Testis (tissue), 2 donors: ENCODE measurements at regions not wholly inside any gene's neighbourhood (a gene's known extent, or its start where the extent isn't known, plus 50 kb on each side); places are given as distances from the start of the nearest gene placed in this dataset.

Experiments
- DNase-seq: peaks from one replicate; pipeline ENCODE4 v3.0.0-alpha.2; 2019
- H3K27ac ChIP-seq, 2 donors: fragments of 200-600 bp; sonication (generic); one replicate each; pipeline ENCODE4 v1.5.1; 2019
- H3K27me3 ChIP-seq: fragments of 200-600 bp; sonication (generic); one replicate; pipeline ENCODE4 v1.5.1; 2019
- H3K36me3 ChIP-seq: fragments of 200-600 bp; sonication (generic); one replicate; pipeline ENCODE4 v1.5.1; 2017; ENCODE audit warnings: low read depth; ENCODE audit errors: missing control alignments
- H3K4me1 ChIP-seq: fragments of 200-600 bp; sonication (generic); one replicate; pipeline ENCODE4 v1.5.1; 2019
- H3K4me3 ChIP-seq, 2 donors: fragments of 200-600 bp; sonication (generic); one replicate each; pipeline ENCODE4 v1.5.1; 2017 to 2019
- H3K9me3 ChIP-seq: fragments of 200-600 bp; sonication (generic); one replicate; pipeline ENCODE4 v1.5.1; 2017
- POLR2A ChIP-seq: fragments of 450-650 bp; IDR thresholded peaks from one replicate; pipeline ENCODE4 v1.6.1; 2017; ENCODE audit warnings: antibody characterized with exemption, mild to moderate bottlenecking, moderate library complexity
- WGBS, 2 donors: methylation state at CpG; one replicate each; pipeline ENCODE4 v1.1.5; 2018; 5-methylcytosine and 5-hydroxymethylcytosine counted together
- intact Hi-C: fragments of 100-400 bp; cut with DNase I; formaldehyde crosslinking; loops from one replicate; pipeline ENCODE4 v1.15.1; 2023; ENCODE audit warnings: low total_unique reads
- TF ChIP-seq, protein P1 (sequence below), 3 experiments: fragments of 450-650 bp in 2 of 3; fragments of 200-600 bp in 1 of 3; sonication (generic) in 1 of 3; IDR thresholded peaks; one replicate each; pipeline ENCODE4 v1.5.1; 2016 to 2019; ENCODE audit warnings: antibody characterized with exemption in 3 of 3, mild to moderate bottlenecking in 2 of 3, moderate library complexity in 1 of 3

DNA sequence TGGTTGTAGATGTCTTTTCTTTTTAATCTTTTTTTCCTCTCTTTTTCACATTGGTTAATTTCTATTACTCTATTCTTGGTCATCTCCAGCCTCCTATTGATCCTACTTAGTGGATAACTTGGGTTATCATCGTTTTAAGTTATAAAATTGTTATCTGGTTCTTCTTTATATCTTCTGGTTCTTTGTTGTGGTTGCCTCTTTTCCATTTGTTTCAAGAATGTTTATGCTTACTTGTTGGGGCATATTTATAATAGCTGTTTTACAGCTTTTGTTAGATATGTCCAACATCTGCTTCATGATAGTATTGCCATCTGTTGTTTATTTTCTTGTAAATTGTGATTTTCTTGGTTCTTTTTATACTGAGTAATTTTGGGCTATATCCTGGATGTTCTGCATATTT, 1429.6 kb downstream of the TBC1D22A start:
- H3K27ac ChIP-seq = no peak overlapping the region
- WGBS, 2 donors = 45% methylated on average over 1 of the region's 1 CpG

DNA sequence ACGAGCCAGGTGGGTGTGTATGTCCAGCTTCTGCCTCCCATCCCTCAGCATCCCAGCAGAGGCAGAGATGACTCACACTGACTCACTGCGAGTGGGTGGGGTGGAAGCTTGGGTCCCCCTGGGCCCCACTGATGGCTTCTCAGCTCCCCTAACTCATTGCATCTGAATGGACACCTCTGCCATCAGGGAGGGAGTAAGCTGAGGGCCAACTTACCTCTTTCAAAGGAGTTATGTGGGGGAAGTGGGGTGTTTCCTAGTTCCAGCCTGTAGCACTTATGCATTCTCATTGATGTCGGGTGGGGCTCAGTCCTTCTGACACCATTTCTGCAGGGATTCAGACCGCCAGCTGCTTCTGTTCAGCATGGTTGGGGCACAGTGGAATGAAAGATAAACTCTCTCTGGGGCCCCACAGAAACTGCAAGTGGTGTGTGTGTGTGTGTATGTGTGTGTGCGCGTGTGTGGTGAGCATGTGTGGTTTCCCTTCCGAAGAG, 1425.8 kb downstream of the TBC1D22A start:
- 86 to 89% methylated on average over 7 of the region's 7 CpGs for WGBS, 2 donors
- no peaks in the 10 kb centered on the region for H3K4me1 ChIP-seq
- no peaks in the 10 kb centered on the region for H3K27me3 ChIP-seq
- no peaks in the 10 kb centered on the region for H3K36me3 ChIP-seq
- intact Hi-C loops = no loop called here
- TF ChIP-seq, protein P1, sequence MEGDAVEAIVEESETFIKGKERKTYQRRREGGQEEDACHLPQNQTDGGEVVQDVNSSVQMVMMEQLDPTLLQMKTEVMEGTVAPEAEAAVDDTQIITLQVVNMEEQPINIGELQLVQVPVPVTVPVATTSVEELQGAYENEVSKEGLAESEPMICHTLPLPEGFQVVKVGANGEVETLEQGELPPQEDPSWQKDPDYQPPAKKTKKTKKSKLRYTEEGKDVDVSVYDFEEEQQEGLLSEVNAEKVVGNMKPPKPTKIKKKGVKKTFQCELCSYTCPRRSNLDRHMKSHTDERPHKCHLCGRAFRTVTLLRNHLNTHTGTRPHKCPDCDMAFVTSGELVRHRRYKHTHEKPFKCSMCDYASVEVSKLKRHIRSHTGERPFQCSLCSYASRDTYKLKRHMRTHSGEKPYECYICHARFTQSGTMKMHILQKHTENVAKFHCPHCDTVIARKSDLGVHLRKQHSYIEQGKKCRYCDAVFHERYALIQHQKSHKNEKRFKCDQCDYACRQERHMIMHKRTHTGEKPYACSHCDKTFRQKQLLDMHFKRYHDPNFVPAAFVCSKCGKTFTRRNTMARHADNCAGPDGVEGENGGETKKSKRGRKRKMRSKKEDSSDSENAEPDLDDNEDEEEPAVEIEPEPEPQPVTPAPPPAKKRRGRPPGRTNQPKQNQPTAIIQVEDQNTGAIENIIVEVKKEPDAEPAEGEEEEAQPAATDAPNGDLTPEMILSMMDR (IDR thresholded peaks at IDR 0.05) = no peak
- no peak for TF ChIP-seq POLR2A
- H3K9me3 ChIP-seq = no peaks in the 10 kb centered on the region
- H3K4me3 ChIP-seq = no peak overlapping the region
- DNase-seq = no peak
- no peak overlapping the region for H3K27ac ChIP-seq

More for the DNA sequence above, 1429.6 kb downstream of the TBC1D22A start:
- Histone ChIP-seq H3K9me3 (no peaks in the 10 kb centered on the region), H3K36me3 (no peaks in the 10 kb centered on the region), H3K27me3 (no peaks in the 10 kb centered on the region), H3K4me3 (no peak overlapping the region), H3K4me1 (no peaks in the 10 kb centered on the region)
- TF ChIP-seq POLR2A = no peak
- TF ChIP-seq, protein P1 (IDR thresholded peaks at IDR 0.05) = no peak
- intact Hi-C loops = no loop called here
- DNase-seq = no peak

DNA sequence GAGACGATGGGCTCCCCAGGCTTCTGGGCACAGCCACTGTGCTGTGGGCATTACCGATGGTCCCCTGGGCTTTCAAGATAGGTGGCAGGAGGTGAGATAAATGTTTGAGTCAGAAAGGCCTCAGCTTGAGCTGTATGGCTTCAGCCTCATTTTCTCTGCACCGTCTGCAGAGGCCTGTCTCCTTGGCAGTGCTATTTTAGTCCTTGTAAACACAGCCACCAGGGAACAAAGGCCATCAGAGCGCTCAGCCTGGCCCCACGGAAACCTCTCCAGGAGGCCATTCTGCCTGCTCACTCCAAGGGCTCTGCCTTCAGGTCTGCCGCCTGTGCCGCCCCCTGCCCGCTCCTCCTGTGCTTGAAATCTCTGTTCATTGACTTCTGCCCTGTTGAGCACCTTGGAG, 1424.9 kb downstream of the TBC1D22A start:
- H3K27me3 ChIP-seq = no peaks in the 10 kb centered on the region
- H3K4me3 ChIP-seq = no peak overlapping the region
- H3K36me3 ChIP-seq = no peaks in the 10 kb centered on the region
- TF ChIP-seq, protein P1 (IDR thresholded peaks at IDR 0.05) = no peak
- no peak for TF ChIP-seq POLR2A
- no peak overlapping the region for H3K27ac ChIP-seq
- 79 to 84% methylated on average over 5 to 8 of the region's 8 CpGs for WGBS, 2 donors
- H3K4me1 ChIP-seq = no peaks in the 10 kb centered on the region
- H3K9me3 ChIP-seq = no peaks in the 10 kb centered on the region
- no peak for DNase-seq
- intact Hi-C loops = no loop called here

DNA sequence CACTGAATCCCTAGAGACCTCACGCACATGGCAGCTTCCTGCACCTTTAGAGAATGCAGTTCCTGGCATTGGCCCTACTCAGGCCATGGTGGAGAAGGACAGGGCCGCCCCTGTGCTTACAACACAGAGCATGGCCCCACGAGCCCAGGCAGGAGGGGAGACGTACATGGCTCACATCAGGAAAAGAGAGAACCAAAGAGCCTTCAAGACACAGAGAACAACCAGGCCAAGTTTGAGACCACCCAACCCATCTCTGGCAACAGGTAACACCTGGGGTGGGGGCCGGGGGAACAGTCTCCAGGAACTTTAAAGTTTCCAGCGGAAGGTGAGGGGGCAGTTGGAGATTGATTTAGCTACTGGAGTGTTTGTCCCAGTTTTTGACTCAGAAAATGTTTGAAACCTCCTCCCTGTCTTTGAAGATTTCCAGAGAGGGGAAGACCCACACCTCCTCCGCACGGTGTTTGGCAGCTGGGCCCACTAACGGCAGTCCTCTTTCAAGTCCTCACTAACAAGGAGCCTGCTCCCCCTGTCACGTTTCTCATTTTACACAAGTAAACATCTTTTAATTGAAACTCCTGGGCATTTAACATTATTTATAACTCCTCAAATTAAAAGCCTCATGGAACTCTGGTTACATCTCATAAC, 1423.8 kb downstream of the TBC1D22A start:
- Histone ChIP-seq H3K4me1 (no peaks in the 10 kb centered on the region), H3K9me3 (no peaks in the 10 kb centered on the region), H3K27me3 (no peaks in the 10 kb centered on the region), H3K4me3 (no peak overlapping the region), H3K36me3 (no peaks in the 10 kb centered on the region), H3K27ac (no peak overlapping the region)
- no peak for DNase-seq
- 72 to 79% methylated on average over 10 of the region's 10 CpGs for WGBS, 2 donors
- TF ChIP-seq, protein P1 (IDR thresholded peaks at IDR 0.05) = no peak
- no peak for TF ChIP-seq POLR2A
- intact Hi-C loops = no loop called here
